CD14-positive monocyte (primary cell): ENCODE measurements at regions not wholly inside any gene's neighbourhood (a gene's known extent, or its start where the extent isn't known, plus 50 kb on each side); places are given as distances from the start of the nearest gene placed in this dataset.

Experiments used
- DNase-seq, 3 donors: peaks; one replicate each; pipeline ENCODE4 v3.0.0-alpha.2; 2011 to 2022
- H2AFZ ChIP-seq: 2 replicates; pipeline ENCODE4 v1.6.0; 2012; ENCODE audit warnings: mild to moderate bottlenecking, low read depth, low read length, inconsistent platforms; ENCODE audit not compliant: insufficient read depth, poor library complexity, severe bottlenecking
- H3K27ac ChIP-seq, 2 donors: 1 replicate in 1 of 2; 2 replicates in 1 of 2; pipeline ENCODE4 v1.5.1; 2012 to 2013; ENCODE audit warnings: low read length in 2 of 2, control low read depth in 1 of 2, inconsistent platforms in 1 of 2, low read depth in 1 of 2, mild to moderate bottlenecking in 1 of 2
- H3K27me3 ChIP-seq, 2 donors: one replicate each; pipeline versions ENCODE4 v1.6.0 to v1.6.1; 2011 to 2013; ENCODE audit warnings: low read length in 2 of 2; ENCODE audit not compliant: control insufficient read depth in 2 of 2, insufficient read depth in 2 of 2
- H3K36me3 ChIP-seq, 2 donors: replicated peaks in 1 of 2; 1 replicate in 1 of 2; 2 replicates in 1 of 2; pipeline versions ENCODE4 v1.5.1 to v1.6.1; 2012 to 2013; ENCODE audit warnings: low read length in 2 of 2, control low read depth in 1 of 2, inconsistent platforms in 1 of 2, mild to moderate bottlenecking in 1 of 2; ENCODE audit not compliant: insufficient read depth in 2 of 2, control insufficient read depth in 1 of 2
- H3K4me1 ChIP-seq, 2 donors: 1 replicate in 1 of 2; 2 replicates in 1 of 2; pipeline versions ENCODE4 v1.5.1 to v1.6.1; 2012 to 2013; ENCODE audit warnings: low read length in 2 of 2, control low read depth in 1 of 2, inconsistent platforms in 1 of 2, mild to moderate bottlenecking in 1 of 2, moderate library complexity in 1 of 2; ENCODE audit not compliant: insufficient read depth in 2 of 2, control insufficient read depth in 1 of 2
- H3K4me2 ChIP-seq: replicated peaks from 2 replicates; pipeline ENCODE3; 2012; ENCODE audit warnings: low read length, moderate library complexity, mild to moderate bottlenecking; ENCODE audit not compliant: poor library complexity, severe bottlenecking; ENCODE audit errors: extremely low read depth
- H3K4me3 ChIP-seq, 3 experiments: fragments of 200-600 bp in 1 of 3; sonication (generic) in 1 of 3; replicated peaks in 1 of 3; 1 replicate in 2 of 3; 2 replicates in 1 of 3; pipeline ENCODE4 v1.5.1; 2011 to 2013; ENCODE audit warnings: low read length in 3 of 3, mild to moderate bottlenecking in 3 of 3, control low read depth in 2 of 3, low read depth in 2 of 3, inconsistent platforms in 1 of 3, moderate library complexity in 1 of 3
- H3K79me2 ChIP-seq: 2 replicates; pipeline ENCODE4 v1.6.0; 2012; ENCODE audit warnings: mild to moderate bottlenecking, control low read depth, inconsistent platforms, low read length, moderate library complexity; ENCODE audit not compliant: insufficient read depth
- H3K9ac ChIP-seq: 2 replicates; pipeline ENCODE4 v1.6.0; 2017; ENCODE audit warnings: low read length, mild to moderate bottlenecking; ENCODE audit not compliant: insufficient read depth, poor library complexity, severe bottlenecking
- H3K9me3 ChIP-seq, 2 donors: replicated peaks in 1 of 2; 1 replicate in 1 of 2; 2 replicates in 1 of 2; pipeline versions ENCODE4 v1.5.1 to v1.6.1; 2012 to 2013; ENCODE audit warnings: low read length in 2 of 2, control low read depth in 1 of 2; ENCODE audit not compliant: control insufficient read depth in 1 of 2, insufficient read depth in 1 of 2
- H4K20me1 ChIP-seq: 2 replicates; pipeline ENCODE4 v1.6.0; 2012; ENCODE audit warnings: mild to moderate bottlenecking, low read length, control low read depth, moderate library complexity; ENCODE audit not compliant: insufficient read depth
- H3K27ac Mint-ChIP-seq, 7 donors: one replicate each; pipeline ENCODE4 v1.8.0; 2020; ENCODE audit warnings: mild to moderate bottlenecking in 7 of 7, mixed read lengths in 7 of 7, moderate library complexity in 6 of 7, inconsistent platforms in 2 of 7
- H3K27me3 Mint-ChIP-seq, 3 donors: one replicate each; pipeline ENCODE4 v1.8.0; 2021 to 2022; ENCODE audit warnings: low read depth in 3 of 3, mild to moderate bottlenecking in 3 of 3, mixed read lengths in 3 of 3, moderate library complexity in 3 of 3, inconsistent platforms in 1 of 3
- H3K36me3 Mint-ChIP-seq, 2 donors: one replicate each; pipeline ENCODE4 v1.8.0; 2020; ENCODE audit warnings: mixed read lengths in 2 of 2, inconsistent platforms in 1 of 2, mild to moderate bottlenecking in 1 of 2
- H3K4me1 Mint-ChIP-seq: one replicate; pipeline ENCODE4 v1.8.0; 2020; ENCODE audit warnings: mild to moderate bottlenecking, mixed read lengths
- H3K4me3 Mint-ChIP-seq, 2 donors: one replicate each; pipeline ENCODE4 v1.8.0; 2020; ENCODE audit warnings: mild to moderate bottlenecking in 2 of 2, mixed read lengths in 2 of 2, moderate library complexity in 1 of 2
- H3K9me3 Mint-ChIP-seq, 7 donors: one replicate each; pipeline ENCODE4 v1.8.0; 2020 to 2022; ENCODE audit warnings: mixed read lengths in 7 of 7, mild to moderate bottlenecking in 6 of 7, moderate library complexity in 6 of 7, inconsistent platforms in 2 of 7
- WGBS: methylation state at CpG from one replicate; pipeline ENCODE4 v1.1.5; 2013; ENCODE audit warnings: missing lambda C conversion rate; ENCODE audit not compliant: insufficient coverage; 5-methylcytosine and 5-hydroxymethylcytosine counted together
- intact Hi-C, 2 donors: fragments of 100-400 bp; cut with micrococcal nuclease; formaldehyde crosslinking; loops; one replicate each; pipeline versions ENCODE4 v1.15.0 to v1.15.1; 2023
- TF ChIP-seq, protein P1 (sequence below): fragments of 200-600 bp; IDR thresholded peaks from one replicate; pipeline ENCODE4 v1.8.0; 2022; ENCODE audit warnings: antibody characterized with exemption, mild to moderate bottlenecking

DNA sequence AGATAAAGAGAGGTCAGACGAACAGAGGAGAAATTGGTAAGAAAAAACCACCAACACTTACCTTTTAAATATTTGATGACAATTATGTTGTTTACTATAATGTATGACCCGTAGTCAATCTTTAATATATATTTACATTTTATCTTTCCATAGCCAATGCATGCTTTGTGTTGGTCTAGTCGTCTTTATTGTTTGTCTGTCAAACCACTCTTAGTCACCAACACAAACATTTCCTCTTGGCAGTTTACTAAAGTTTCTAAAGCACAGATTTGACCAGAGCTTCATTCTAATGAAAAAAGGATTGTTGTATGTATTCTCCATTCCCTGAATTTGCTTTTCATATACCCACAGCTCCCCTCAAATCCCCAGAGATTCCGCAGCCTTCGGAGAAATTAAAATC is 784.7 kb upstream of the PIK3C3 start:
- Histone ChIP-seq H3K4me2 (no peak overlapping the region), H3K4me3 (no peak overlapping the region), H3K27ac (no peak overlapping the region), H3K36me3 (no peaks in the 10 kb centered on the region), H4K20me1 (no peaks in the 10 kb centered on the region), H3K27me3 (no peaks in the 10 kb centered on the region), H3K9me3 (no peaks in the 10 kb centered on the region), H2AFZ (no peak overlapping the region), H3K4me1 (no peaks in the 10 kb centered on the region), H3K9ac (no peak overlapping the region), H3K79me2 (no peaks in the 10 kb centered on the region)
- Mint-ChIP-seq H3K27me3 (peaks cover 0 to 1% (median 0%) of the 10 kb centered on the region in 3 donors), H3K4me3 (no peak overlapping the region), H3K27ac (no peak overlapping the region), H3K4me1 (no peaks in the 10 kb centered on the region), H3K9me3 (peaks cover 0 to 2% (median 0%) of the 10 kb centered on the region in 7 donors), H3K36me3 (no peaks in the 10 kb centered on the region)
- WGBS, result no CpG with 5 or more reads among the region's 5 CpGs
- DNase-seq, result no peak
- TF ChIP-seq, protein P1, sequence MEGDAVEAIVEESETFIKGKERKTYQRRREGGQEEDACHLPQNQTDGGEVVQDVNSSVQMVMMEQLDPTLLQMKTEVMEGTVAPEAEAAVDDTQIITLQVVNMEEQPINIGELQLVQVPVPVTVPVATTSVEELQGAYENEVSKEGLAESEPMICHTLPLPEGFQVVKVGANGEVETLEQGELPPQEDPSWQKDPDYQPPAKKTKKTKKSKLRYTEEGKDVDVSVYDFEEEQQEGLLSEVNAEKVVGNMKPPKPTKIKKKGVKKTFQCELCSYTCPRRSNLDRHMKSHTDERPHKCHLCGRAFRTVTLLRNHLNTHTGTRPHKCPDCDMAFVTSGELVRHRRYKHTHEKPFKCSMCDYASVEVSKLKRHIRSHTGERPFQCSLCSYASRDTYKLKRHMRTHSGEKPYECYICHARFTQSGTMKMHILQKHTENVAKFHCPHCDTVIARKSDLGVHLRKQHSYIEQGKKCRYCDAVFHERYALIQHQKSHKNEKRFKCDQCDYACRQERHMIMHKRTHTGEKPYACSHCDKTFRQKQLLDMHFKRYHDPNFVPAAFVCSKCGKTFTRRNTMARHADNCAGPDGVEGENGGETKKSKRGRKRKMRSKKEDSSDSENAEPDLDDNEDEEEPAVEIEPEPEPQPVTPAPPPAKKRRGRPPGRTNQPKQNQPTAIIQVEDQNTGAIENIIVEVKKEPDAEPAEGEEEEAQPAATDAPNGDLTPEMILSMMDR, result no peak
- intact Hi-C loops, result no loop called here

GRCh38 chr18:41165625-41166024 is 789.4 kb upstream of the PIK3C3 start:
- H3K36me3 Mint-ChIP-seq, result no peaks in the 10 kb centered on the region
- H3K4me1 ChIP-seq, result no peaks in the 10 kb centered on the region
- no peak overlapping the region for H3K4me3 Mint-ChIP-seq
- no CpG with 5 or more reads among the region's 2 CpGs for WGBS
- H3K9ac ChIP-seq, result no peak overlapping the region
- no peak overlapping the region for H2AFZ ChIP-seq
- no peaks in the 10 kb centered on the region for H3K27me3 ChIP-seq
- no peaks in the 10 kb centered on the region for H3K36me3 ChIP-seq
- H3K4me1 Mint-ChIP-seq, result no peaks in the 10 kb centered on the region
- peaks cover 0 to 4% (median 0%) of the 10 kb centered on the region in 7 donors for H3K9me3 Mint-ChIP-seq
- H3K4me2 ChIP-seq, result no peak overlapping the region
- peaks cover 0 to 3% (median 0%) of the 10 kb centered on the region in 3 donors for H3K27me3 Mint-ChIP-seq
- no peaks in the 10 kb centered on the region for H4K20me1 ChIP-seq
- no peak overlapping the region for H3K4me3 ChIP-seq
- TF ChIP-seq, protein P1, result no peak
- H3K9me3 ChIP-seq, result no peaks in the 10 kb centered on the region
- H3K27ac Mint-ChIP-seq, result no peak overlapping the region
- intact Hi-C loops, result no loop called here
- no peak overlapping the region for H3K27ac ChIP-seq
- DNase-seq, result no peak
- no peaks in the 10 kb centered on the region for H3K79me2 ChIP-seq
